Thyroid gland (tissue), 4 donors: ENCODE measurements at regions not wholly inside any gene's neighbourhood (a gene's known extent, or its start where the extent isn't known, plus 50 kb on each side); places are given as distances from the start of the nearest gene placed in this dataset.
"Not testable (repeated sequence)": the region's sequence is repeated elsewhere in the genome, so short reads cannot be mapped to it uniquely, and the experiment has no call there.

ENCODE experiments used
- DNase-seq, 2 donors: peaks; one replicate each; pipeline ENCODE4 v3.0.0-alpha.2; 2019
- H3K27ac ChIP-seq, 3 donors: fragments of 200-600 bp; sonication (generic); 1 replicate in 2 of 3; 2 replicates in 1 of 3; pipeline ENCODE4 v1.5.1; 2016 to 2019; ENCODE audit warnings: mild to moderate bottlenecking in 1 of 3, moderate library complexity in 1 of 3
- H3K27me3 ChIP-seq: fragments of 200-600 bp; sonication (generic); one replicate; pipeline ENCODE4 v1.5.1; 2019
- H3K36me3 ChIP-seq, 2 donors: fragments of 200-600 bp; sonication (generic); one replicate each; pipeline ENCODE4 v1.5.1; 2016 to 2019
- H3K4me1 ChIP-seq, 2 donors: fragments of 200-600 bp; sonication (generic); one replicate each; pipeline ENCODE4 v1.5.1; 2017 to 2019
- H3K4me3 ChIP-seq, 3 donors: fragments of 200-600 bp; sonication (generic); replicated peaks in 1 of 3; 1 replicate in 2 of 3; 2 replicates in 1 of 3; pipeline ENCODE4 v1.5.1; 2016; ENCODE audit warnings: mild to moderate bottlenecking in 1 of 3
- H3K9me3 ChIP-seq: fragments of 200-600 bp; sonication (generic); one replicate; pipeline ENCODE4 v1.5.1; 2017
- POLR2A ChIP-seq, 2 donors: fragments of 450-650 bp; IDR thresholded peaks; one replicate each; pipeline ENCODE4 v1.6.1; 2017; ENCODE audit warnings: antibody characterized with exemption in 2 of 2, mild to moderate bottlenecking in 2 of 2, moderate library complexity in 1 of 2
- whole genome bisulfite sequencing, 2 donors: methylation state at CpG; one replicate each; pipeline ENCODE4 v1.1.5; 2017; 5-methylcytosine and 5-hydroxymethylcytosine counted together
- intact Hi-C: fragments of 100-400 bp; cut with DNase I; formaldehyde crosslinking; loops from one replicate; pipeline ENCODE4 v1.15.1; 2023
- TF ChIP-seq, protein P1 (sequence below), 6 experiments: fragments of 200-600 bp in 3 of 6; fragments of 450-650 bp in 3 of 6; sonication (generic) in 3 of 6; IDR thresholded peaks; one replicate each; pipeline ENCODE4 v1.5.1; 2016 to 2019; ENCODE audit warnings: antibody characterized with exemption in 6 of 6, mild to moderate bottlenecking in 2 of 6, inconsistent platforms in 1 of 6, moderate library complexity in 1 of 6

DNA sequence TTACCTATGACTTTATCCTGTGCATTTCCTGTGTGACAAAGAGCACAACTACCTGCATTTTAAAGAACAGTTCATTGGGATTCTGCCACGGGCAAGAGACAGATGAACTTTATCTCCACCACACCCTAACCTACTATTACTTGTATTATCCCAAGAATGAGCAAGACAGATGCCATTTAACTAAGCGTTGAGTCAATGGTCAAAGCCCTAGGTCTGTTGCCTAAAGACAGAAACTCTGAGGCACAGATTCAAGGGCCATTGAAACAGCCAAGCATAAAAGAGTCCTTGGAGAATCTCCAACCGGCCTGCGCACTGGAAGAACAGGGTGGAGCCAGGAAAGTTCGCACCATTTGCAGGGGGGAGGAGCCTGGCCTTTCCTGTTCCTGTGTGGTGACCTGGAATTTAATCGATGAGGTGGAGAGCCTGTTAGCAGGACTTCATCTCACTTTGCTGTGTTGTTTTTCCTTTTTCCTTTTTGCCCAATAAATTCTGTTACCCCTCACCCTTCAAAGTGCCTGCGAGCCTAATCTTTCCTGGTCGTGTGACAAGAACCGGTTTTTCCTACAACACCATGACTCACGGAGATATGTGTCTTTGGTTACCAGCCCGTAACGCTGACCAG is 146.4 kb upstream of the DIAPH2 start:
- intact Hi-C loops, result no loop called here
- DNase-seq, result no peak

DNA sequence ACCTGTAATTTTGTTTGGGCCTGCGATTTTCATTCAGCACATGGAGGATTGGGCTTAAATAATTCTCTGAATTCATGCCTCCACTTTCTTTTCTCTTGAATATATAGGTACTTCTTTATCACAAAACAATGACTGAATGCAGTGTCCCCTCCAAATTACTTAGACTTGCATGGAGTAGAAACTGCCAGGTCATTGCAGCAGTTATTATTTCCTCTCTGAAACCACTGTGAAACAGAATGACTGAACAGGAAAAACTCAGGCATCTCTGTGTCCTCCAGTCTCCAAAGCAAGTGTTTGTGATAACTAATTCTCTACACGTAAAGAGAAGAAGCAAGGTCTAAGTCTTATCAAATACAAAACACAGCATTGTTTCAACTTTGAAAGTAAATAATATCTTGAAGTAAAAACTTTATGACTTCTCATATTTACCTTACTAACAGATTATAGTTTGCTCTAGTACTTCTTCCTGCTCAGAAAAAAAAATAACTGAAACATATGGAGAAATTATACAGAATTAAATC is 144.5 kb upstream of the DIAPH2 start:
- no peaks in the 10 kb centered on the region for H3K27me3 ChIP-seq
- no peak overlapping the region for H3K4me3 ChIP-seq
- intact Hi-C loops, result no loop called here
- H3K9me3 ChIP-seq, result no peaks in the 10 kb centered on the region
- 80 to 87% methylated on average over 2 of the region's 2 CpGs for WGBS, 2 donors
- H3K27ac ChIP-seq, result no peak overlapping the region
- no peaks in the 10 kb centered on the region for H3K4me1 ChIP-seq
- H3K36me3 ChIP-seq, result no peaks in the 10 kb centered on the region
- DNase-seq, result no peak
- TF ChIP-seq POLR2A (IDR thresholded peaks at IDR 0.05), result no peak
- TF ChIP-seq, protein P1, sequence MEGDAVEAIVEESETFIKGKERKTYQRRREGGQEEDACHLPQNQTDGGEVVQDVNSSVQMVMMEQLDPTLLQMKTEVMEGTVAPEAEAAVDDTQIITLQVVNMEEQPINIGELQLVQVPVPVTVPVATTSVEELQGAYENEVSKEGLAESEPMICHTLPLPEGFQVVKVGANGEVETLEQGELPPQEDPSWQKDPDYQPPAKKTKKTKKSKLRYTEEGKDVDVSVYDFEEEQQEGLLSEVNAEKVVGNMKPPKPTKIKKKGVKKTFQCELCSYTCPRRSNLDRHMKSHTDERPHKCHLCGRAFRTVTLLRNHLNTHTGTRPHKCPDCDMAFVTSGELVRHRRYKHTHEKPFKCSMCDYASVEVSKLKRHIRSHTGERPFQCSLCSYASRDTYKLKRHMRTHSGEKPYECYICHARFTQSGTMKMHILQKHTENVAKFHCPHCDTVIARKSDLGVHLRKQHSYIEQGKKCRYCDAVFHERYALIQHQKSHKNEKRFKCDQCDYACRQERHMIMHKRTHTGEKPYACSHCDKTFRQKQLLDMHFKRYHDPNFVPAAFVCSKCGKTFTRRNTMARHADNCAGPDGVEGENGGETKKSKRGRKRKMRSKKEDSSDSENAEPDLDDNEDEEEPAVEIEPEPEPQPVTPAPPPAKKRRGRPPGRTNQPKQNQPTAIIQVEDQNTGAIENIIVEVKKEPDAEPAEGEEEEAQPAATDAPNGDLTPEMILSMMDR (IDR thresholded peaks at IDR 0.05), result no peak

More for the DNA sequence above, 146.4 kb upstream of the DIAPH2 start:
- Histone ChIP-seq H3K9me3 (no peaks in the 10 kb centered on the region), H3K27ac (no peak overlapping the region), H3K27me3 (no peaks in the 10 kb centered on the region), H3K36me3 (no peaks in the 10 kb centered on the region), H3K4me3 (no peak overlapping the region), H3K4me1 (no peaks in the 10 kb centered on the region)
- TF ChIP-seq, protein P1 (IDR thresholded peaks at IDR 0.05), result no peak
- TF ChIP-seq POLR2A (IDR thresholded peaks at IDR 0.05), result no peak
- WGBS, 2 donors, result 76 to 82% methylated on average over 12 of the region's 12 CpGs

DNA sequence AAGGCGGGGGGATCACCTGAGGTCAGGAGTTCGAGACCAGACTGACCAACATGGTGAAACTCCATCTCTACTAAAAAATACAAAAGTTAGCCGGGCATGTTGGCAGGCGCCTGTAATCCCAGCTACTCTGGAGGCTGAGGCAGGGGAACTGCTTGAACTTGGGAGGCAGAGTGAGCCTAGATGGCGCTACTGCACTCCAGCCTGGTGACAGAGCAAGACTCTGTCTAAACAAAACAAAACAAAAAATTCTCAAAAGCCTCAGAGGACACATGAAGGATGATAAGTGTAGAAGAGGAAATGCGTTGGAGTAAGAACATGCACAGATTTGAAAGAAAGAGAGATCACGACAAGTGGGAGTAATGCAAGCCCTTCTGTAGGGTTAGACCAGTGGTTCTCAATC is 138.4 kb upstream of the DIAPH2 start:
- H3K27ac ChIP-seq, H3K27me3 ChIP-seq, H3K4me1 ChIP-seq, H3K9me3 ChIP-seq, intact Hi-C loops, DNase-seq, H3K4me3 ChIP-seq, H3K36me3 ChIP-seq: not testable (repeated sequence)
- WGBS, 2 donors, result 74 to 78% methylated on average over 7 of the region's 7 CpGs

DNA sequence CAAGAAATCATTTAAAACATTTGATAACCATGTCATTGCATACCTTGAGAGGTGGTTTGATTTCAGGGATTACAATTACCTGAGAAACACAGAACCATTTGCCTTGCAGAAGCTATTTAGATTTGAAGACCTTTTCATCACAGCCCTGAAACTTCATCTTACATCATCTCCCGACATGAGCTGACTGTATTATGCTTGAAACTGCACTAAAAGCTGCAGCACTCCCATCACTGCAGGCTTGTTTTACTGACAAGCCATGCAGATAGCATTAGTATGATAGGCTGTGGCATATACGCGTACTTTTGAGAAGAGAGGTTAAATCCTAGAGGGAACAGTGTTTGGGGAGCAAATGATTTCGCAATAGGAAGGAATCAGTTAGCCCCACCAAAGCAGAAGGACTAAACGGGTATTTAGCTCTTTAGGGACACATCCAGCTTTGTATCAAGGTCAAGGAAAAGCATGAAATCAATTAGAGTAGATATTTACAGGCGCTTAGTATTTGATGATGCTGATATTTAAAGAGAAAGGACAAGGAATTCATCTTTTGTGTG is 133.2 kb upstream of the DIAPH2 start:
- Histone ChIP-seq H3K27me3 (no peaks in the 10 kb centered on the region), H3K4me3 (no peak overlapping the region), H3K9me3 (no peaks in the 10 kb centered on the region), H3K27ac (no peak overlapping the region), H3K4me1 (no peaks in the 10 kb centered on the region), H3K36me3 (no peaks in the 10 kb centered on the region)
- intact Hi-C loops, result no loop called here
- no peak for DNase-seq
- WGBS, 2 donors, result 78 to 86% methylated on average over 6 of the region's 6 CpGs
- no peak for TF ChIP-seq POLR2A (IDR thresholded peaks at IDR 0.05)
- TF ChIP-seq, protein P1 (IDR thresholded peaks at IDR 0.05), result no peak

DNA sequence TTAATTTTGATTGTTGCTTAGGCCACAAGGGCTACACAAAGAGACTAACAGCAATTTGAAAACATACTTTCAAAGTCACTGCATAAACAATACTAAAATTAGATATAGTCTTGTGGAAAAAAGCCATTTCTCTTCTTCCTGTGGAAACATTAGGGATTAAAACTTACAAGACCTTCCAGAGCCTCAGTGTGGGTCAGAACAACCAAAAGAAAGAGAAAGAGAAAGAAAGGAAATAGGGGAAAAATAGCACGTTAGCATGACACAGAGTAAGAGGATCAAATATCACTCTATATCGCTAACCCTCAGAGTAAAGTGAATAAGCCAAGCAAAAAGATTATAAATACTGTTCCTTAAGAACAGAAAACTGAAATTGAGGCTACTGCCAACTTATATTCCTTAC is 127.8 kb upstream of the DIAPH2 start:
- no peaks in the 10 kb centered on the region for H3K27me3 ChIP-seq
- H3K36me3 ChIP-seq, result no peaks in the 10 kb centered on the region
- DNase-seq, result no peak
- no peak for TF ChIP-seq POLR2A (IDR thresholded peaks at IDR 0.05)
- TF ChIP-seq, protein P1 (IDR thresholded peaks at IDR 0.05), result no peak
- H3K27ac ChIP-seq, result no peak overlapping the region
- intact Hi-C loops, result no loop called here
- H3K9me3 ChIP-seq, result no peaks in the 10 kb centered on the region
- no peaks in the 10 kb centered on the region for H3K4me1 ChIP-seq
- H3K4me3 ChIP-seq, result no peak overlapping the region
- whole genome bisulfite sequencing, 2 donors, result 62 to 63% methylated on average over 2 of the region's 2 CpGs

DNA sequence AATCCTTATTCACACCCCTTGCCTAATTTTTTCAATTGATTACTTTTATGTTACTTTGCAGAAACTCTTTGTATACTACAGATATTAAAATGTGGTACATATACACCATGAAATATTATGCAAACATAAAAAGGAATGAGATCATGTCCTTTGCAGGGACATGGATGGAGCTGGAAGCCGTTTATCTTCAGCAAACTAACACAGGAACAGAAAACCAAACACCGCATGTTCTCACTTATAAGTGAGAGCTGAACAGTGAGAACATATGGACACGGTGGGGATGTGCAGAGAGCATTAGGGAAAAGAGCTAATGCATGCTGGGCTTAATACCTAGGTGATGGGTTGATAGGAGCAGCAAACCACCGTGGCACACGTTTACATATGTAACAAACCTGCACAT is 123.5 kb upstream of the DIAPH2 start:
- DNase-seq, H3K9me3 ChIP-seq, H3K4me3 ChIP-seq, intact Hi-C loops, H3K36me3 ChIP-seq, H3K4me1 ChIP-seq, H3K27ac ChIP-seq, H3K27me3 ChIP-seq: not testable (repeated sequence)
- WGBS, 2 donors, result 58 to 81% methylated on average over 5 of the region's 5 CpGs
